Mammary epithelial cell (primary cell): ENCODE measurements at regions not wholly inside any gene's neighbourhood (a gene's known extent, or its start where the extent isn't known, plus 50 kb on each side); places are given as distances from the start of the nearest gene placed in this dataset.

Source experiments
- EZH2 ChIP-seq: IDR thresholded peaks from 2 replicates; pipeline ENCODE4 v1.6.1; 2012; ENCODE audit warnings: low read length, inconsistent platforms, borderline replicate concordance
- TF ChIP-seq, protein P1 (sequence below), 2 donors: IDR thresholded peaks in 1 of 2; conservative IDR thresholded peaks in 1 of 2; 2 replicates each; pipeline ENCODE4 v1.5.1; 2011 to 2012; ENCODE audit warnings: inconsistent platforms in 2 of 2, low read length in 2 of 2, mild to moderate bottlenecking in 2 of 2, control low read depth in 1 of 2, low read depth in 1 of 2; ENCODE audit not compliant: insufficient read depth in 1 of 2; ENCODE audit errors: extremely low read depth in 1 of 2

DNA sequence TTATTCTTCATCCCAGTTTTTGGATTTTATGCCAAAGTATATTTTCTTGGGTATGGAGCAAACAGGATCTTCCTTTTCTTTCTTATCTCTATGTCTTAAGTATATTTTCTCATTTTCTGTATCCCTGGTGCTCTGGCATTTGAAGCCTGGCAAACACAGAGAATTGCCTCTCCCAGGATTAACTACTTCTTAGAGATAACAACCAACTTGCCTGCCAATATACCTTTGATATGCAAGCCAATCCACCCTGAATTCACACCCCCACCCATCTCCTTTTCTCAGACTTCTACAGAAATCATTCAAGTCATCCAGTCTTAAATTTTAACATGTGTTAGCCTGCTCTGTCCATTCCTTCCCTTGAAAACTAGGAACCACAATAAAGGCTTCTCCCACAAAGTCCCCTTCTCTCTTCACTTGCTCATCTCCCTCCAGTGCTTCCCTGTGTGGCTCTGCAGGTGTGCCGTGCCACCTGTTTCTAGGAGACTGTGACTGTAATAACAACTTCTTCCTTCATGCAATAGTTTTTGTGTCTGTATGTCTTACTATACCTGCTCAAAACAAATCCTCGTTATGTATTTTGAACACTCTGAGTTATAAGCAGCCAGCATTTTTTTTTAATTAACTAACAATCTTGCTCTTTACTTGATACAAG is 649.7 kb upstream of the RIOK2 start:
- TF ChIP-seq, protein P1, sequence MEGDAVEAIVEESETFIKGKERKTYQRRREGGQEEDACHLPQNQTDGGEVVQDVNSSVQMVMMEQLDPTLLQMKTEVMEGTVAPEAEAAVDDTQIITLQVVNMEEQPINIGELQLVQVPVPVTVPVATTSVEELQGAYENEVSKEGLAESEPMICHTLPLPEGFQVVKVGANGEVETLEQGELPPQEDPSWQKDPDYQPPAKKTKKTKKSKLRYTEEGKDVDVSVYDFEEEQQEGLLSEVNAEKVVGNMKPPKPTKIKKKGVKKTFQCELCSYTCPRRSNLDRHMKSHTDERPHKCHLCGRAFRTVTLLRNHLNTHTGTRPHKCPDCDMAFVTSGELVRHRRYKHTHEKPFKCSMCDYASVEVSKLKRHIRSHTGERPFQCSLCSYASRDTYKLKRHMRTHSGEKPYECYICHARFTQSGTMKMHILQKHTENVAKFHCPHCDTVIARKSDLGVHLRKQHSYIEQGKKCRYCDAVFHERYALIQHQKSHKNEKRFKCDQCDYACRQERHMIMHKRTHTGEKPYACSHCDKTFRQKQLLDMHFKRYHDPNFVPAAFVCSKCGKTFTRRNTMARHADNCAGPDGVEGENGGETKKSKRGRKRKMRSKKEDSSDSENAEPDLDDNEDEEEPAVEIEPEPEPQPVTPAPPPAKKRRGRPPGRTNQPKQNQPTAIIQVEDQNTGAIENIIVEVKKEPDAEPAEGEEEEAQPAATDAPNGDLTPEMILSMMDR (conservative IDR thresholded peaks at IDR 0.05 in 1 of 2, IDR thresholded peaks at IDR 0.05 in 1 of 2; ENCODE audit: extremely low read depth in 1 of 2, insufficient read depth in 1 of 2, low read depth in 1 of 2, low read length in 2 of 2) = no peak
- TF ChIP-seq EZH2 = no peak
